ENCODE measurements at regions not wholly inside any gene's neighbourhood (a gene's known extent, or its start where the extent isn't known, plus 50 kb on each side); places are given as distances from the start of the nearest gene placed in this dataset.
A peak's percentile ranks its signal among the peaks of the same experiment; 100 is the strongest.

- Histone ChIP-seq H3K27me3 (no peaks in the 10 kb centered on the region), H3K27ac (no peak overlapping the region), H3K4me1 (no peaks in the 10 kb centered on the region), H3K9me3 (no peaks in the 10 kb centered on the region), H3K36me3 (no peaks in the 10 kb centered on the region), H3K4me3 (peak overlapping the region in 1 of 4 donors; percentile 6)
- no peak for DNase-seq
- TF ChIP-seq POLR2A (IDR thresholded peaks at IDR 0.05) (no peak), CTCF (IDR thresholded peaks at IDR 0.05) (no peak)
Measured at GRCh38 chr18:75809151-75809925, 381.8 kb upstream of the SMIM21 start.

GRCh38 chr18:75805265-75805664 lies 377.8 kb upstream of the SMIM21 start:
- H3K4me1 ChIP-seq: no peaks in the 10 kb centered on the region
- no peaks in the 10 kb centered on the region for H3K9me3 ChIP-seq
- H3K36me3 ChIP-seq: no peaks in the 10 kb centered on the region
- DNase-seq: no peak
- H3K27ac ChIP-seq: no peak overlapping the region
- H3K27me3 ChIP-seq: no peaks in the 10 kb centered on the region
- no peak for TF ChIP-seq CTCF (IDR thresholded peaks at IDR 0.05)
- TF ChIP-seq POLR2A (IDR thresholded peaks at IDR 0.05): no peak
- H3K4me3 ChIP-seq: no peak overlapping the region

- TF ChIP-seq POLR2A (IDR thresholded peaks at IDR 0.05) (no peak), CTCF (IDR thresholded peaks at IDR 0.05) (no peak)
- H3K4me3 ChIP-seq: no peak overlapping the region
- no peak overlapping the region for H3K27ac ChIP-seq
- no peaks in the 10 kb centered on the region for H3K36me3 ChIP-seq
- H3K27me3 ChIP-seq: no peaks in the 10 kb centered on the region
- no peaks in the 10 kb centered on the region for H3K9me3 ChIP-seq
- DNase-seq: no peak
- H3K4me1 ChIP-seq: no peaks in the 10 kb centered on the region
Measured at GRCh38 chr18:75802681-75803080, 375.2 kb upstream of the SMIM21 start.

GRCh38 chr18:75801178-75801577 lies 373.7 kb upstream of the SMIM21 start:
- Histone ChIP-seq H3K9me3 (no peaks in the 10 kb centered on the region), H3K36me3 (no peaks in the 10 kb centered on the region), H3K4me1 (no peaks in the 10 kb centered on the region), H3K27ac (no peak overlapping the region), H3K27me3 (no peaks in the 10 kb centered on the region), H3K4me3 (no peak overlapping the region)
- TF ChIP-seq CTCF (IDR thresholded peaks at IDR 0.05) (no peak), POLR2A (IDR thresholded peaks at IDR 0.05) (no peak)
- DNase-seq: no peak

- no peak for DNase-seq
- no peaks in the 10 kb centered on the region for H3K9me3 ChIP-seq
- H3K27ac ChIP-seq: no peak overlapping the region
- no peak overlapping the region for H3K4me3 ChIP-seq
- H3K27me3 ChIP-seq: no peaks in the 10 kb centered on the region
- no peaks in the 10 kb centered on the region for H3K36me3 ChIP-seq
- TF ChIP-seq POLR2A (IDR thresholded peaks at IDR 0.05) (no peak), CTCF (IDR thresholded peaks at IDR 0.05) (no peak)
- no peaks in the 10 kb centered on the region for H3K4me1 ChIP-seq
Measured at GRCh38 chr18:75800331-75800648, 372.8 kb upstream of the SMIM21 start.
